ENCODE measurements at regions not wholly inside any gene's neighbourhood (a gene's known extent, or its start where the extent isn't known, plus 50 kb on each side); places are given as distances from the start of the nearest gene placed in this dataset.

GRCh38 chr10:55404094-55404493, 603.1 kb upstream of the PCDH15 start:
- no peak for DNase-seq (ENCODE audit: low read depth in 4 of 4, low spot score in 3 of 4)

- no peak for DNase-seq (ENCODE audit: low read depth in 4 of 4, low spot score in 3 of 4)
Observed at GRCh38 chr10:55400075-55400849, 599.2 kb upstream of the PCDH15 start.

- DNase-seq (ENCODE audit: low read depth in 4 of 4, low spot score in 3 of 4) = no peak
Observed at GRCh38 chr10:55398497-55398882, 597.5 kb upstream of the PCDH15 start.

GRCh38 chr10:55397777-55398496, 596.9 kb upstream of the PCDH15 start:
- DNase-seq (ENCODE audit: low read depth in 4 of 4, low spot score in 3 of 4) = no peak

DNA sequence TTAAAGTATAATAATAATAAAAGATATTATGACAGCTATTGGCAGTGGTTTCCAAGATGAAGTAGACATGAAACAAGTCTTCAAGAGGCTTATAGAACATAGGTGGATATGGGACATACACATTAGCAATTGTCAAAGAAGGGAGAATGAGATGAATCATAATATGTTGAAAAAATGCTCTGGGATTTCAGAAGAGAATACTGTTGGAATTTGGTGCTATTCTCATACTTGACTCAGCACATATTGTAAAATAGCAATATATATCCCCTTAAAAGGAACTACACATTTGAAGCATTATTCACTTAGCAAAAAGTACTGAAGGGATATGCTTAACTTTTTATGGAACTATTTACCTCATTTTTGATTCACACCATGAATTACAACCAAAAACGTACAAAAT, 577.2 kb upstream of the PCDH15 start:
- no peak for DNase-seq (ENCODE audit: low read depth in 4 of 4, low spot score in 3 of 4)

DNA sequence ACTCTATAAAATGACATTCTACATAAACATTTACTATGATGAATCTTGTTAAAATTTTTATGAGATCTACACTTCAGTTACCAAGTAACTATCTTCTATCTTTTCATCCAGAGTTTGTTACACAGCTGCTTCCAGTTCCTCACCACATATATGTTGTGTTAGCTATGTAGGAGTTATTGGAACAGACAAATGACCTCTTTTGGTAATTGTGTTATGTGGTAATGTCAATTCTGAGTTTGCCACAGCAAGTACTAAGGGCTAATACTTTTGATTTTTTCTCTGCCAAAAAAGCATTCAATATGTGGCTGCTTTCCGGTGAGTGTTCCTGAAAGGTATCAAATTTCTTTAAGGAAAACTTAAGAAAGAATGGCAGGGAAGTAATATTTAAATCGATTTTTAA, 573.9 kb upstream of the PCDH15 start:
- DNase-seq (ENCODE audit: low read depth in 4 of 4, low spot score in 3 of 4) = no peak

DNA sequence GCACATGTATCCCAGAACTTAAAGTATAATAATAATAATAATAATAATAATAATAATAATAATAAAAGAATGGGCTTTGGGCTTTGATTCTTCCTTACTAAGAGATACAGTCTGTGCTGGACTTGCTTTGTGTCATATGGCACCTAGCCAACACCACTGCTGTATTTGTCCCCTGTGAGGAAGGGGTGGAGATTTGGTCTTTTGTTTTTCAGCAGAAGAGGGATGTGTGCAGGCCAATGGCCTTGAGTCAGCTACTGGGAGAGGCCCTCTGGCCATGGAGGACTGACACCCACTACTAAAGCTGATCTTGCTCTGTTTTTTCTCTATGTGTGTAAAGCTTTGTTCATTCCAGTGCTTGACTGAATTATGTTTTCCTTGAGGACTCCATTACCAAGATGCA, 573.0 kb upstream of the PCDH15 start:
- no peak for DNase-seq (ENCODE audit: low read depth in 4 of 4, low spot score in 3 of 4)

DNA sequence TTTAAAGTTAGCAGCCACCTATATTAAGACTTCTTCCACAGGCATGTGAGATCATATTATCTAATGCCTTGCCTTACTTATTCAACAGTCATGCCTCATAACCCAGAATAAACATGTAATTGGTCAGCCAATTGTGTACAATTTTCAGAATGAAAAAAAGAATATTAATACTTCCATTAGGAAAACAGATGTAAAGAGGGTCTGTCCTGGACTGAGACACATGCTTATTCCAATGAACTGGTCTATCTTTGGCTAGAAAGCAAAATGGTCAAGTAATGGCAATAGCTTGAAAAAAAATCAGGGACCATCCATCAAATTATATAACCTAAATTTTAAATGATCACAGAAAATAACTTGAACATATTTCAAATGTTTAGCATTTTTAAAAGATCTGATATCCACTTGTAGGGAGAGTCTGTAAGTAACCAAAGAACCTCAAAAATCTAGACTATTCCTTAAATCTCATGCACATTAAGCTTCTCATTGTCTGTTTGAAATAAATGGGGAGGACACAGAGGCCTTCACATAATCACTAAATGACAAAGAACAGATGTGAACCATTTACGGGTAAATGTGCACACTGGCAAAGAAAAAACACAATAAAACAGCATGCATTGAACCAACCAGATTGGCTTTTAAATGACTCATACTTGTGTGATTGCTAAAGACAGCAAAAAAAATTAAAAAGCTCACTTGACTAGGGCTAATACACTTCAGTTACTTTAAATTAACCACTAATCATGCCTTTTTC, 568.8 kb upstream of the PCDH15 start:
- no peak for DNase-seq (ENCODE audit: low read depth in 4 of 4, low spot score in 3 of 4)

GRCh38 chr10:55368467-55368866, 567.4 kb upstream of the PCDH15 start:
- no peak for DNase-seq (ENCODE audit: low read depth in 4 of 4, low spot score in 3 of 4)

DNA sequence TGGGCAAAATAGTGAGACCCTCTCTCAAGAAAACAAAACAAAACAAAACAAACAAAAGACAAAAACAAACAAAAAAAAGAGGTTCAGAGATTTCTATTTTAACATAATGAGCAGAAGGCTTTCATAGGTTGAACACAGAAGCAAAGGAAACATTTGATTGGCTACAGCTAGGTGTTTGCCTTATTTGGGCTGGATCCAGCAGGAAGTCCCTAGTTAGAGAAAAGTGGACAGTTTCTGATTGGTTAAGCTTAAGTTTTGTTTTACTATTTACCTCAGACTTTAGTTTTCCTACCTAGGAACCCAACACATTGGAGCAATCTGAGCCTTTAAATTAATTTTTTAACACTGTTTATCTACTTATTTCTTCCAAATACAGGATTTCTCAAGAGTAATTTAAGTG, 566.5 kb upstream of the PCDH15 start:
- DNase-seq (ENCODE audit: low read depth in 4 of 4, low spot score in 3 of 4) = no peak

DNA sequence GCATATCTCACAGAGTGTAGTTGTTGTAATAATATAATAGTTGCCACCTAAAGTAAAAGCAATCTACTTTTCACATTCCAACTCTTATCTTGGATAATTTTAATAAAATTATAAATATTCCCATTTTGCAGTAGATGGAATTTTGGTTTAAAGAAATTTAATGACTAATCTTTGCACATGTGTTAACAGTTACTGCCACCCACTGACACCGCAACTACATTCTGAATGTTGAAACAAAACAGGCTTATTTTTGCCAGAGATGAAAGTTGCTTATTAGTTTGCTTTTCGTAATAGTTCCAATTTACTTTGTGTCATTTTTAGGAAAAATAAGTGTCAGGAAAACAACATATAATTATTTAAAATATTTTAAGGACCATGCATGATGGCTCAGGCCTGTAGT, 557.5 kb upstream of the PCDH15 start:
- DNase-seq (ENCODE audit: low read depth in 4 of 4, low spot score in 3 of 4) = no peak

DNA sequence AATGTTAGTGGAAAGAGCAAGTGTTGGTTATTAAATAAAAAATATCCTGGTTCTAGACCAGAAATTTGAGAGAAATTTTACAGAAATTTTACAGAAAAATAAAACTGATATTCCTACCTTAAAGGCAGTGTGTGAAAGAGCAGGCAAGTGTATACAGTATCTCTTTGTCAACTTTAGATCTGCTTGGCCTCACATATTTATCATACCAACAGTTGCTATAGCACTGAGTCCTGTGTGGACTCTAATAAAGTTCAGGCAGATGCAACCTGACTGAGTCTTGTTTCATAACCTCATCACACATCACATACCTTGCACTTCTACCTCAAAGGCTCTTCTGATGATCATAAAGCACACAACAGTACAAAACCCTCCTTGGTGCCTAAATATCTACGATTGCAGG, 552.4 kb upstream of the PCDH15 start:
- no peak for DNase-seq (ENCODE audit: low read depth in 4 of 4, low spot score in 3 of 4)

DNA sequence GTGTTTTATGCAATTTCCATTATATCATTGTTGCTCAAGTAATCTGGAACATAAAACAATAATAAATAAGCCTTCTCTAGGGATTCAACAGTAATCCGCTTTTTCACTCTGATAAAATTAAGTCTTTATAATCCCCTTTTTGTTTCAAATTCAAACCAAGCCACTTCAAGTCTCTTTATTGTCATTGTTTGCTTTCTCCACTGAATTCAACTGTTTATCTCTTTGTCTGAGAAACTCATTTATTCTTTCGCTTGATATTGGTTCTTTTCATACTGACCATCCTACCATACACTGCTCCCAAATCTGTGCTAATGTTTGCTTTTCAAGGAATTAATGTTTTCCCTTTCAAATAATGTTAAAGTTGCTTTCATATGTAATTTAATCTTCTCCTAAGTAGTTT, 550.4 kb upstream of the PCDH15 start:
- DNase-seq (ENCODE audit: low read depth in 4 of 4, low spot score in 3 of 4) = no peak

DNA sequence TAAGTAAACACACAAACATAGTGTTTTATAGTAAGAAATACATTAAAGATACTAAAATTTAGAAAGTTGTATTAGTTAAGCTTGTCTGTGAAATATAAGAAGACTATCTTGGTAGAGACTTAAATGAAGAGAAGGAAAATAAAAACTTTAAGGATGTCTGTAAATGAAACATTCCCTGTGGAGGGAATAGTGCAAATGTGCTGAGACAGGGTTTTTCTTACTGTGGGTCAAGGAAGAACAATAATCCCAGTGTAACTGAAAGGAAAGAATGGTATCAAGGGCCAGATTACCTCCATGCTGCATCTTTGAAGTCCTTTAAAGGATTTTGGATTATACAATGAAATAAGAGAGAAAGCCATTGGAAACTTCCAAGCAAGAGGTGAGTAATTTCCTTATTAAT, 547.5 kb upstream of the PCDH15 start:
- no peak for DNase-seq (ENCODE audit: low read depth in 4 of 4, low spot score in 3 of 4)

- DNase-seq (ENCODE audit: low read depth in 4 of 4, low spot score in 3 of 4) = no peak
Observed at GRCh38 chr10:55330486-55330885, 529.5 kb upstream of the PCDH15 start.

- DNase-seq (ENCODE audit: low read depth in 4 of 4, low spot score in 3 of 4) = no peak
Observed at GRCh38 chr10:55329796-55330195, 528.8 kb upstream of the PCDH15 start.

GRCh38 chr10:55320187-55320700, 519.2 kb upstream of the PCDH15 start:
- no peak for DNase-seq (ENCODE audit: low read depth in 4 of 4, low spot score in 3 of 4)

GRCh38 chr10:55311848-55312635, 511.0 kb upstream of the PCDH15 start:
- no peak for DNase-seq (ENCODE audit: low read depth in 4 of 4, low spot score in 3 of 4)

- no peak for DNase-seq (ENCODE audit: low read depth in 4 of 4, low spot score in 3 of 4)
Observed at GRCh38 chr10:55310143-55310542, 509.1 kb upstream of the PCDH15 start.

GRCh38 chr10:55305285-55305684, 504.3 kb upstream of the PCDH15 start:
- DNase-seq (ENCODE audit: low read depth in 4 of 4, low spot score in 3 of 4) = no peak

GRCh38 chr10:55287346-55287745, 486.3 kb upstream of the PCDH15 start:
- DNase-seq (ENCODE audit: low read depth in 4 of 4, low spot score in 3 of 4) = no peak

Data from left renal pelvis (tissue), 4 donors.